GM21717 (cell line): ENCODE measurements at regions not wholly inside any gene's neighbourhood (a gene's known extent, or its start where the extent isn't known, plus 50 kb on each side); places are given as distances from the start of the nearest gene placed in this dataset.
"Not testable (repeated sequence)": the region's sequence is repeated elsewhere in the genome, so short reads cannot be mapped to it uniquely, and the experiment has no call there.

Source experiments
- ATAC-seq: cut with Tn5 transposase; IDR thresholded peaks from one replicate; pipeline ENCODE4 v1.9.1; 2021; ENCODE audit warnings: mild to moderate bottlenecking, moderate library complexity; ENCODE audit not compliant: unreplicated experiment

DNA sequence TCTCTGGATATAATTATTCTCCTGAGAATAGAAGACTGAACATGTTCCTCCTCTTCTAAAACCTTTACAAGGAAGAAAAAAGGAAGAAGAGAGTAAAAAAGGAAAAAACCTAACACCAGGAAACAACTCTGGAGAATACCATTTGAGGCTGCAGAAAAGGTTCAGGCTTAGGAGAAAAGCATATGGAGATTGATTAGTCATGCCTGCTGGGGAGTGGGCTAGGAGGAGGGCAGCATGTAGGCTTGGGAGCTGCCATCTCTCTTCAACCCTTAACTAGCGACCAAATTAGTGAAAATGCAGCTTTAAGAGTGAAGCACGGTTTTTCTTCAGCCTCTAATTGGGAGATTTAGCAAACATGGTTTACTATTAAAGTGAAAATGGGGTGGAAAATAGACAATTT is 273.0 kb upstream of the CRY1 start:
- ATAC-seq = no peak

DNA sequence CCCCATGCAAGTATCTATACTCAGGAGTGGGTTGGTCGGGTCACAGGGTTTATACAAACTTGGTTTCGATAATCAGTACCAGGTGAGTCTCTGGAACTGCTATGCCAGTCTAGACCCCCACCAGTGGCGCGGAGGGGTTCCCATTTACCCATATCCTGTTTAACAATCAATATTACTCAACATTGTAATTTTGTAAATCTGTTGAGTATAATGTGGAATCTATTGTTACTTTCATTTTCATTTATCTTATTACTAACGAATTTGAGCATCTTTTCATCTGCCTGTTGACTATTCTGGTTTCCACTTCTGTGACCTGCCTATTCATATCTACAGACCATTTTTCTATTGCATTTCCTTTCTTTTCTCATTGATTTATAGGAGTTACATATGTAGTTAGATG is 275.2 kb upstream of the CRY1 start:
- ATAC-seq = no peak

DNA sequence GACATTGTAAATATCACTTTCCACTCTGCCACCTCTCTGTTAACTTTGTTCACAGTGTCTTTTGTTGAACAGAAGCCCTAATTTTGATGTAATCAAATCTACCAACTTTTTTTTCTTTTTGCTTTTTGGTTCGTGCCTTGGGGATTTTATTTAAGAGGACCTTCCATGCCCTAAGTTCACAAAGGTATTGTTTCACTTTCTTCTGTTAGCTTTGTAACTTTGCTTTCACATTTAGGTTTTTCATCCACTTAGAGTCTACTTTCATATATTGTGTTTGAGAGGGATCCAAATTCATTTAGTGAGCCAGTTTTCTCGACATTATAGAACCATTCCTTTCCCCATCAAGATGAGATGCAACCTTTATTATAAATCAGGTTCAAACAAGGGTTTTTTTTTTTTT is 275.7 kb upstream of the CRY1 start:
- ATAC-seq = no peak

DNA sequence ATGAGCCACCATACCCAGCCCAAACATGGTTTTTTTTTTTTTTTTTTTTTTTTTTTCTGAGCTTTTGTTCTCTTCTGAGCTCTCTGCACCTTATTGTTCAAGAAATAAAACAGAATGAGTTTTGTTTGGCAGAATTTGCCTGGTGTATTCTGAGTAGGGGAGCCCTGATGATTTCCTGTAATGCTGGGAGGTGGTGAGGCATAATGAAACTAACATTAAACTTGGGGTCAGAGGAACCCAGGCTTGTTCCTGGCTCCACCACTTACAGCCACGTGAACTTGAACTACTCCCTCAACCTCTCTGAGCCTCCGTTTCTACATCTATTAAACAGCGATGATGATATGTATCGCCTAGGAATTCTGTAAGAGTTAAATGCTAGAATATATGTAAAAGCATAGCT is 276.3 kb upstream of the CRY1 start:
- no peak for ATAC-seq

DNA sequence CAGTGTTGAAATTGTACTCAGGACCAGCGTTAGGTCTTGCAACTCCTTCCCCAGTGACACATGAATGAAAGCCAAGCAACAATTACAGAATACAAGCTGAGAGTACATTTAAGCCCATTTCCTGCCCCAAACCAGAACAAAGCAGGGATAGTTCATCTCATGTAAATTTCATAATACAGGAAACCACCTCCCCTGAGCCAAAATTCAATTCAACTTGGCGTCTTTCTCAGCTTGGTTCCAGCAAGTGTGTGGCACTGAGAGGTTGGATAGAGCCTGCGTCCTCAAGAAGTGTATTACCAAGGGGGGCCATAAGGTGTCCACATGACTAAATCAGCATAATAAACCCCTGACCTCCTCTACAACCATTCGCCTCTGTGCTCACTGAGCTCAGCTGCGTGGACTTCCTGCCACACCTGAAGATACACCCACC is 278.9 kb upstream of the CRY1 start:
- no peak for ATAC-seq

DNA sequence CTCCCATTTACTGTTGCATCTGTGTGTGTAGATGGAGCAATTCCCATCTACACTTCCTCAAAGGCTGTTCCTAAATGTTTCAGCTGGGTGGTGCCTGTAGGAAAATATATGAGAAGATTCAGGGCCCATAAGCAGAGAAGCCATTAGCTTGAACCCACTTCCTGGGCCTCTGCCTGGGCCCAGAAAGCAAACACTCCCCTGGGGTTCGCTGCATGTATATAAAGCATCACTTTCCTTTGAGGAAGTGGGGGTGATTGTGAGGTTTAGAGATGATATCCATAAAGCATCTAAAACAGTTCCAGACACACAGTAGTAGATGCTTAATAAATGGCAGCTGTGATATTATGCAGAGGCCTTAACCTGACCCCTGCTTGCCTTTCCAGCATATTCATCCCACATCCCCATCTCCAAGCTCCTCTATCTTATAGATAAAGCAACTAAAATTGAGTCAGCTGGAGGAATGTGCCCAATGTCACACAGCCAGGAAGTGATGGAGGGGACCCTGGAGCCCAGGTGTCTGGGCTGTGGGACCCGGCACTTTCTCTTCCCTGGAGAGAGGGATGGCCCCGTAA is 280.0 kb upstream of the CRY1 start:
- no peak for ATAC-seq

DNA sequence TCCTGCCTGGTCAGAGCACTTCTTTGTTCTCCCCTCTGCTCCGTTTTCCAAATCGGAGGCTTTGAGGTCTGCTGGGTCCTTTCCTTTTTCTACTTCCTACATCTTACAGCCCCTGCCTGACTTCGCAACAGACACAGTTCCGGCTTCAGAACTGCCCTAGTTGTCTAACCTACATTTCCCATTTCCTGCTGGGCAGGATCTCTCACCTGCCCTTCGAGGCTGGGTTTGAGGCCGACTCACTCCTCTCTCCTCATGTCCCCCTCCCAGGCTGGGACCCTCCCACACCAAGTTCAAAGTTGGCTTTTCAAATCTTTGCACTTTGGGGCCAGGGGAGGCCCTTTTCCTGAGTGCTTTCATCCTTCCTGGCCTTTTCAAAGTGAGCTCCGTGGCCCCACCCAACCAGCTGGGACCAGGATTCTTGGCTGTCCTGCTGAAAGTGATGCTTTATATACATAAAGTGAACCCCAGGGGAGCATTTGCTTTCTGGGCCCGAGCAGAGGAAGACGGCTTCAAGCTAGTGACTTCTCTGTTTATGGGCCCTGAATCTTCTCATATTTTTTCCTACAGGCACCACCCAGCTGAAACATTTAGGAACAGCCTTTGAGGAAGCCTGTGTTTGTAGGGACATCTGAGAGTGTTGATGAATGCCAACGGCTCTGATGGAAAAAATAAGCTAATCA is 281.0 kb upstream of the CRY1 start:
- no peak for ATAC-seq

DNA sequence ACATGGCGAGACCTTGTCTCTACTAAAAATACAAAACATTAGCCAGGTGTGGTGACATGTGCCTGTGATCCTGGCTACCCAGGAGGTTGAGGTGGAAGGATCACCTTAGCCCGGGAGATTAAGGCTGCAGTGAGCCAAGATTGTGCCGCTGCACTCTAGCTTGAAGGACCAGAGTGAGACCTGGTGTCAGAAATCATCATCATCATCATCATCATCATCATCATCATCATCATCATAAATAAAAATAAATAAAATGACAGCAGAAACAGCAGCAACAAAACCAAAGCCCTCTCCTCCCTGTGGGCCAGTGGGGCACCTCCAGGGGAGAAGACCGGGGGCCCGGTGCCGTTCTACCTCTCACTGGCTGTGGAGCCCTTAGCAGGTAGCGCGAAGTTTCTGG is 281.9 kb upstream of the CRY1 start:
- ATAC-seq = no peak

DNA sequence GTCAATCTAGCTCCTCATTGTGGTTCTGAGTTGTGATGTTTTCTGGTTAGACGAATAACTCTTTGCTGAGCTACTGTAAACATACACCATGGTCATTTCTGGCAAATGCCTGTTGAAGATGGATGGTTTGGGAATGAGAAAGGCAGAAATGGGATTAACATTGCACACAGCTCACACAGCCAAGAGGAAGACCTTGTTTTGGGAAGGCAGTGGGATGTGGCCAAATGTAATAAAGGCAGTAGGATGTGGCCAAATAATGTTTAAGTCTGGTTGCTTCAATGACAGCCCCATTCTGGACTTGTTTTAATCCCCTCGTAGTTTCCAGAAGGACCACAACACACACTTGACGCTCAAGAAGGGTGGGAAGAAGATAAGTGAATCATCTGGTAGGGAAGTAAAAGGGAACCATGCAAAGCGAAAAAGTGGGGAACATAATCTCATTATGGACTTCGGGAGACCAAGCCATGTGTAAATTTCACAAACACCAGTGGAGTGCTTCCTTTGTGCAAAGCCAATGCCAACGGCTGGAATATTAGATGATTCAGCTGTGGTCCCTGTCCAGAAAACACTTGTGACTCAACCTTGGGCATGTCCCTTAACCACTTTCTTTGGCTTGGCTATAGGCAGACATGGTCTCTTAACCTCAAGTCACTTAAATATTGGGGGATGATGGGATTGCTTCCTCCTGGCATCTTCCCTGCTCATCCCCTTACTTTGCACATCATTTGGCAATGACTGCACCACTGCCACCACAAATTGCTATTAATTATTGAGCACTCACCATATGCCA is 284.4 kb upstream of the CRY1 start:
- ATAC-seq = no peak

DNA sequence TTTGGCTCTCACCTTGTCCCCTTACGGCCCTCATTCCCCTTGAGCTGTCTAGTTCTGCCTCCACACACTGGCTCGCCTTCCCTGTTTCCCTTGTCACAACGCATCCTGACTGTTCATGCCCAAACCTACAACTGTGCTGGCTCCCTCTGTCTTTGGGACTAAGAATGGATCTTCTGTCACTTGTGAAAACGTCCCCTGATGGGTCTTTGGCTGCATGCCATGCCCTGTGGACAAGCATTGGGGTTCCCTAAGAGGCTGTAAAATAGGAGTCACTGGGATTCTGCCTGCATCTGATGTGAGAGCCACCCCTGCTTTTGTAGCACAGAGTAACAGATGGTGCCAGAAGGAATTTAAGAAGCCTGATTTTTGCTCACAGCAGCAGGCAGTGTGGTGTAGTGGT is 285.3 kb upstream of the CRY1 start:
- no peak for ATAC-seq

DNA sequence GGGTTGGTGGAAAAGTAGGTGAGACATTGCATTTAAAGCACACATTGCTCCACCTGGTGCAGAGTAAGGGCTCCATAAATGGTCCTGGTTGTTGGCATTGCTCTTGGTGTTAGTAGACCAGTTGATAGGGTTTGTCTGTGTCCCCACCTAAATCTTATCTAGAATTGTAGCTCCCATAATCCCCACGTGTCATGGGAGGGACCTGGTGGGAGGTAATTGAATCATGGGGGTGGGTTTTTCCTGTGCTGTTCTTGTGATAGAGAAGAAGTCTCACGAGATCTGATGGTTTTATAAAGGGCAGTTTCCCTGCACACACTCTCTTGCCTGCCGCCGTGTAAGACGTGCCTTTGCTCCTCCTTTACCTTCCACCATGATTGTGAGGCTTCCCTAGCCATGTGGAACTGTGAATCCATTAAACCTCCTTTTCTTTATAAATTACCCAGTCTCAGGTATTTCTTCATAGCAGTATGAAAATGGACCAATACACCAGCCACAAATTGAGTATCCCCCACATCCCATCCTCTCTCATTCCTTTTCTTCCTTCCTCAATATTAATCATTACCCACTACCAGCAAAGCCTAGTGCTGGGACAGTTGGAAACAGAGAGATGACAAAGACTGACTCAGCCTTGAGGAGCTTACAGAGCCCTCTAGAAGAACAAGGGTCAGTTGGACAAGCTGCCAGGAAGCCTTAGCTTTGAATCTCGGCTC is 285.9 kb upstream of the CRY1 start:
- not testable (repeated sequence) for ATAC-seq

DNA sequence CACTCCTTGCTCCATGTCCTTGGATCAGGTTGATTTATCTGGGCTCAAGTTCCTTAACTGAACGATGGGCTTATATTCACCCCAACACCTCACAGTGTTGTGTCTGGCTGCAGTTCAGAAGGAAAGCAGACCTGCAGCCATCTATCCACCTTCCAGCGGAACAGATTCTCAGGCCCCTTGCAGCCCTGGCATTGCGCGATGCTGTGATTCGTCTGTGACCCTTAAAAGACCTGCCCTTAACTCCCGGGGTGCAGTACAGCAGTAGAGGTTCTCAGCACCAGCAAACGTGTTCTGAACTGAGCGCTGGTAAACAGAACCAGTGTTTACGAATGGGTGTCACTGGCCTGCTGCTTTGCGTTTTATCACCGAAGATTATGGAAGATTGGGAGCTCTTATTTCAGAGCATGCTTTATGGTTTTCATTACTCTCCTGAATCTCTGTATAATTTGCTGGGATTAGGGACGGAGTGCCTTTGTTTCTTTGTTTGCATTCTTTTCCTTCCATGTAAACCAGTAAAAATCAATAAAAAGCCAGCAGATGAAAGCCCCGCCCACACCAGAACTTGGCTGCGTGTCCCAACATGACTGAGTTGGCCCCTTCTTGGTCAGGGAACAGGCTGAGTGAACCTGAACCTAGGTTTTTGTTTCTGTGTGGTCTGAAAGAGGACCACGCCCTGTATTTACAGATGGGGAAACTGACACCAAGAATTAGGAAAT is 286.7 kb upstream of the CRY1 start:
- ATAC-seq = no peak

DNA sequence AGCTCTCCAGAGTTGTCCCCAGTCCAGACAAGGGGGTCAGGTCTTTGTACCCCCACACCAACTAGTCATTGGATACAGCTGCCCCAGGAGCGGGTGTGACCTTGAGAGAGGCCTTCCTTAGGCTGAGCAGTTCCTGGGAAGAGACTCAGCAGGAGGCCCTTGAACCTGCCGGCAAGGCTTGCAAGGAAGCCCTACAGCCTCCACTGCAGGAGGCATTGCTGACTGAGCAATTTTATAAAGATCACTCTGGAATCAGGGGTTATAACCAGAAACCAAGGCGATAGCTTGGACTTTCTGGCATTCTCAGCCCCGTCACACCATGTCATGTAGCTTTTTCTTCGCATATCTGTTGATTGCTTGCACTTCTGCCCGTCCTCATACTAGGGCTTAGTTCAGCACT is 291.3 kb upstream of the CRY1 start:
- no peak for ATAC-seq

DNA sequence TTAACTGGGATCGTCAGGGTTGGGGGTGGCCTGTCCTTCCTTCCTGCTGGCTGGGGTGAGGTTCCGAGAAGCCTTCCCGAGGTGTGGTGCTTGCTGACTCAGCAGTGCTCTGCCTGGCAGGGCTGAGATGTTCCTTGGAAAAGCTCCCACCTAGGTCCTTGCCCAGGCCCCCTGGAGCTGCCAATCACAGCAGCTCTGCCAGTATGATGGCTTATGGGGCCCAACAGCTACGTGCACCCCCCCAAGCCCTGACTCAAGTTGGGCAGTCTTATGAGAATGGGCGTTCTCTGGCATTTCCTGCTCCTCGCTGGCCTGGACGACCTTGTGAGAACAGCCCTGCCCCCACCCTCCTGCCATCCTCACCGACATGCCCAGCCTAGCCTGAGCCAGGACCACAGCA is 292.2 kb upstream of the CRY1 start:
- ATAC-seq = no peak

DNA sequence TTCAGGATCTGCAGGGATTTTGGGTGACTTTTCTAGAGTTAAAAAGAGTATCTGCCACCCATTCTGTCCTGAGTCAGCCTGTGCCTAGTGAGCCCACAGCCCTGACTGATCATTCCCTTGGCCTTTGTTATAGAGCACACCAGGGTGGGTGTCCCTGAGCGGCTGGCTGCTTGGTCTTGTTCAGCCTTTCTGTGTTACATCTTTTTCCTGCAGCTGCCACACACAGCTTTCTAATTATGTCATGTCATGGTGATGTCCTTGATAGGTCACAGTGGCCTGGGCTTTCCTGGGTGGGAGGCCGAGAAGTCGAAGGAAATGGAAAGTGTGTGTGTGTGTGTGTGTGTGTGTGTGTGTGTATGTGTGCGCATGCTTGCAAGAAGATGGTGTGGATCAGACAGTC is 293.2 kb upstream of the CRY1 start:
- ATAC-seq = no peak

DNA sequence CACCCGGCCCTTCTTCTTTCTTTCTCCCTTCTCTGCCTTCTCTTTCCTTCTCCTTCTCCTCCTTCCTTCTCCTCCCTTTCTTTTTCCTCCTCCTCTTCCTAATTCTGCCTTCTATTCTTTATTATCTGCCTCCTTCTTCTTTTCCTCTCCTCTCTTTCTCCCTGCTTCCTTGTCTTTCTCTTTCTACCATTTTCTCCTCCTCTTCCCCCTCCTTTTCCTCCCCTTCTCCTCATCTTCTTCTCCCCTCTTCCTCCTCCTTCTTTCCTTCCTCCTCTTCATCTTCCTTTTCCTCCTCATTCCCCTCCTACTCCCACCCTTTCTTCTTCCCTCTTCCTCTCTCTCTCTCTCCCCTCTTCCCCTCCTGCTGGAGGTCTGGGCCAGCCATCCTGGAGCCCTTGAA is 294.9 kb upstream of the CRY1 start:
- ATAC-seq = no peak

DNA sequence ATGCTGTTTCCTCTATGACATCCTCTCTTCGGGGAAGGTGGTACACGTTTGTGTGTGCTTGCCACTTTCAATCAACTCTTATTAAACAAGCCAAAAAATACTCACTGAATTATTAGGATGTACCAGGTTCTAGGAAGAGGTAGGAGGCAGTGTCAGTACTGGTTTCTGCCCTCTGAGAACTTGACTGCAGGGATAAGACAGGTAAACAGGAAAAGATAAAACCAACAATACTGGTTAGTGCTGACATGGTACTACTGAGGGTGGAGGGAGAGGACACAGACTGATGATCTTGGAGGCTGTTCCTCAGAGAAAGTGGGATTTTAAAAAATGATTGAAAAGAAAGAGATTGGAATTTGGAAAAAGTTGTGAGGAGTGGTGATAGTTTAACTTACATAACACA is 295.2 kb upstream of the PWP1 start:
- ATAC-seq = no peak

DNA sequence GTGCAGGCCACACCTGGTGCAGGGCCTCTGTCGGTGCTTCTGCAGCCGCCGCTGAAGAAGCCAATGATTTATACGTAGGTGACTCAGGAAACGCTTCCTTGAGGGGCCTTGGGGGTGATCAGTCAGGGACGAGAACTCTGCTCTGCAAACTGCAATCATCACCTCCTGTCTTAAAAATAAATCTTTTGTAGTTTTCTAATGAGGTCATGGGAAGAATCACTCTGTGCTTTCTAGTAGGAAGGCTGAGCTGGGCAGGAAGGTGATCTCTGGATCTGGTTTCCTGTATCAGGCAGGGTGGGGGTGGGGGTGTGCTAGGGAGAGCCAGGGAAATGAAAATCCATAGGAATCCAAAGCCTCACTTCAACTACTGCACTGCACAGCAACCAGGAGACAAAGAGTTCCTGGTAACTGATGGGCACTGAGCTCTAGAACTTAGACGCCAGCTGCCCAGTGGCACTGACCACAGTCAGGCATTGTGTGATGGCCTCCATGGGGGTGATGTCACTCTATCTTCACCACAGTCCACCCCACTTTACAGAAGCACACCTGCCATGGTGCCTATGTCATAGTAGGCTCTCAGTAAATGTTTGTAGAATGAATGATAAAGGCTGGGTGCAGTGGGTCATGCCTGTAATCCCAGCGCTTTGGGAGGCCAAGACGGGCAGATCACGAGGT is 292.4 kb upstream of the PWP1 start:
- ATAC-seq = no peak

DNA sequence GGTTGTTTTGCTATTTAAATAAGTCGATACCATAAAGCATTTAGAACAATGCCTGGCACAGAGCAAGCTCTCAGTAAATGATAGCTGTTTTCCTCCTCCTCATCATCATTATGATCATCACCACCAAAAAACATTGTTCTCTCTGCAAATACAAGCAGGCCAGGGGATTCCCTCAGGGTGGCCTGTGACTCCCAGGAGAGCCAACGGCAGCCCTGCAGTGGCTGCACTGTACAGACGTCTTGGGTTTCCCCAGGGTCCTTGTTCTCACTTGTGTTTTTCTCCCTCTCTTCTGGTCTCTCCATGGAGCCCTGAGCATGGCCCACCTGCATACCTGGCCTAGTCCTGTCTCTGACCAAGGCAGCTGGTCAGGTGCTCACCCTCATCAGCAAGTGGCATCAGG is 290.9 kb upstream of the PWP1 start:
- no peak for ATAC-seq

DNA sequence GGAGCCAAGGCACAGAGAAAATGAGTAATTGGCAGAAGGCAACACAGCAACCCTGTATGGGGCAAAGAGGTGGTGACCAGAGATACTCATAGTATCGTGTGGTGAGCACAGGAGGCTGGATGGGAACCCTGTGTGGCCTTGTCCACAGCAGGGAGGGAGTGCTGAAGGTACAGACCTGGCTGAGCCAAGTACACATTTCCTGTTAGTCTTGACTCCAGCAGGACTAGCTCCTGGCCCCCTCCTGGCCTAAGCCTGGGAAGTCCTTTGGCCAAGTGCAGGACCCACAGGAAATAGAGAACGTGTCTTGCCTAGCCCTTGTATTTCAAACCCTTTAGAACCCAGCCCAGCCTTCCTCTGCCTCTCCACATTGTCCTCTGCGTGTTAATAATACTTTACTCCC is 289.8 kb upstream of the PWP1 start:
- no peak for ATAC-seq

DNA sequence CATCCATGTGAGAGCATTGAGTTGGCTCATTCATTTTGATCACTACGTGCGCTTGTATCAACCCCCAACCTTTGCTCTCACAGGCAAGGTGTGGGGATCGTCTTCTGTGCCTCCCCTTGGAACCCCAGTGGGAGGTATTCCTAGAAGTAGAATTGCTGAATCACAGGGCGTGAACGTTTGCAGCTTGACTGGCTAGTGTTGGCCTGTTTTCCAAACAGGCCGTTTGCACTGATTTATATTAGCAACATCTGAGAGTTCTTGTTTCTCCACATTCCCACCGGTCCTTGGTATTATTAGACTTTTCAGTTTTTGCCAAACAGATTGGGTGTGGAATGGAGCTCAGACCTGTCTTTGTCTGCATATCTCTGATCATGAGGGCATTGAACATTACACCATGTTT is 288.6 kb upstream of the PWP1 start:
- no peak for ATAC-seq
